NCI-H446 treated with DMSO at 0.1 percent for 48 hours (cell line): ENCODE measurements at regions not wholly inside any gene's neighbourhood (a gene's known extent, or its start where the extent isn't known, plus 50 kb on each side); places are given as distances from the start of the nearest gene placed in this dataset.
"Not testable (repeated sequence)": the region's sequence is repeated elsewhere in the genome, so short reads cannot be mapped to it uniquely, and the experiment has no call there.

ENCODE experiments used
- DNase-seq: peaks from one replicate; lab custom pipeline; 2025; lab: John Stamatoyannopoulos, UW

GRCh38 chr7:150046290-150047194 lies 172.8 kb downstream of the ATP6V0E2 start:
- not testable (repeated sequence) for DNase-seq

GRCh38 chr7:150047329-150047728 lies 173.6 kb downstream of the ATP6V0E2 start:
- DNase-seq = not testable (repeated sequence)

GRCh38 chr7:150047772-150048171 lies 174.0 kb downstream of the ATP6V0E2 start:
- not testable (repeated sequence) for DNase-seq

- not testable (repeated sequence) for DNase-seq
Measured at GRCh38 chr7:150048244-150049011, 174.7 kb downstream of the ATP6V0E2 start.

- peak; percentile 48 for DNase-seq
Measured at GRCh38 chr7:150049012-150049655, 175.4 kb downstream of the ATP6V0E2 start.

- not testable (repeated sequence) for DNase-seq
Measured at GRCh38 chr7:150053396-150053795, 179.6 kb downstream of the ATP6V0E2 start.

GRCh38 chr7:150054242-150054641 lies 180.5 kb downstream of the ATP6V0E2 start:
- DNase-seq = not testable (repeated sequence)

GRCh38 chr7:150060259-150061221 lies 186.8 kb downstream of the ATP6V0E2 start:
- not testable (repeated sequence) for DNase-seq

GRCh38 chr7:150063195-150063594 lies 189.4 kb downstream of the ATP6V0E2 start:
- not testable (repeated sequence) for DNase-seq

- peak; percentile 80 for DNase-seq
Measured at GRCh38 chr7:150069555-150070313, 196.0 kb downstream of the ATP6V0E2 start.

- not testable (repeated sequence) for DNase-seq
Measured at GRCh38 chr7:150077543-150077942, 203.8 kb downstream of the ATP6V0E2 start.

GRCh38 chr7:150081865-150082264 lies 208.1 kb downstream of the ATP6V0E2 start:
- not testable (repeated sequence) for DNase-seq

GRCh38 chr7:150084724-150085123 lies 211.0 kb downstream of the ATP6V0E2 start:
- not testable (repeated sequence) for DNase-seq

GRCh38 chr7:150087478-150087877 lies 213.7 kb downstream of the ATP6V0E2 start:
- DNase-seq = not testable (repeated sequence)

GRCh38 chr7:150089139-150089538 lies 215.4 kb downstream of the ATP6V0E2 start:
- not testable (repeated sequence) for DNase-seq

GRCh38 chr7:150090776-150091175 lies 217.0 kb downstream of the ATP6V0E2 start:
- peak; percentile 73 for DNase-seq

GRCh38 chr7:150093897-150094296 lies 220.1 kb downstream of the ATP6V0E2 start:
- DNase-seq = not testable (repeated sequence)

GRCh38 chr7:150096213-150096994 lies 222.6 kb downstream of the ATP6V0E2 start:
- not testable (repeated sequence) for DNase-seq

- not testable (repeated sequence) for DNase-seq
Measured at GRCh38 chr7:150098592-150098991, 224.6 kb upstream of the LRRC61 start.
